ENCODE measurements at regions not wholly inside any gene's neighbourhood (a gene's known extent, or its start where the extent isn't known, plus 50 kb on each side); places are given as distances from the start of the nearest gene placed in this dataset.

DNA sequence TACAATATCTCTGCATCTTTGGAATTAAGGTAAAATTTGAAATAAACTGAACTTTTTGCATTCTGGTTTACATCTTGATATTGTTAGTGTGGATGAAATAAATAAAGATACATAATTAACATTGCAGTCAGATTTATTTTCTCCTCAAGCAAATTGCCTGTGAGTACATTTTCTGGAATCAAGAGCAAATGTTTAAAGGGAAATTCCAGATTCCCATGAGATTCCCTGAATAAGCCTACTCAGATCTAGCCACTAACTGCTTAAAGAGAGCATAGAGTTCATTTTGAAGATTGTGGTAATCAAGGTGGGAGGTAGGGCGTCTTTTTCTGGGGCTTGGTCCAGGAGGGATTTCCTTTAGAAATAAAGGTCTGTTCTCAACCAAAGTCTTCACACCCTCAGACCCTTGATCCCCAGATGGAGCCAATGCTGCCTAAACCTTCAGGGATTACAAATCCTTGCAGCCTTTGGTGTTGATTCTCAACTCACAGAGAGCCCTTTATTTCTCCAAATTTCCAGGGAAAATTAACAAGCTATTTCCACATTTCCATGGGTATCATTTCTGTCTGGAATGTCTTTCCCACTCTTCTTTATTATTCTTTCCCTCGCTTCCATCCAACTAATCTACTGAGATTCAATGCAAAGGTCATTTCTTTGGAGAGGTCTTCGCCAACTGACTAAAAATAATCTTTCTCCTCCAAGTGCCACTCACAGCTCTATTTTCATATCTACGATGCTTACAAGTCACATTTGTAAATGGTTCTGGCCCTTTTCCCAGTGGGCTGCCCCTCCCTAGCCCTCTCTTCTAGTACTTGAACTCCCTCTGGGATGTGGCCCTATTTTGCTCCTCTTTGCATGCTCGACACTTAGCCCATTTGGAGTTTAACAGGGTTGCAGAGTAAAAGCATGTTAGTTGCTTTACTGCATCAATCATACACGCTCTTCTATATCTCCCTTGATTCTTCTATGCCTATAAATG is 79.8 kb upstream of the SPATS2L start:
- no peak for DNase-seq (ENCODE audit: extremely low spot score, insufficient read length, low read depth)
- no peak for FAIRE-seq

- no peak for FAIRE-seq
- no peak for DNase-seq (ENCODE audit: extremely low spot score, insufficient read length, low read depth)
Observed at GRCh38 chr2:200230716-200231115, 75.8 kb upstream of the SPATS2L start.

GRCh38 chr2:200235533-200235932 is 71.0 kb upstream of the SPATS2L start:
- FAIRE-seq (no peak), DNase-seq (ENCODE audit: extremely low spot score, insufficient read length, low read depth) (no peak)

DNA sequence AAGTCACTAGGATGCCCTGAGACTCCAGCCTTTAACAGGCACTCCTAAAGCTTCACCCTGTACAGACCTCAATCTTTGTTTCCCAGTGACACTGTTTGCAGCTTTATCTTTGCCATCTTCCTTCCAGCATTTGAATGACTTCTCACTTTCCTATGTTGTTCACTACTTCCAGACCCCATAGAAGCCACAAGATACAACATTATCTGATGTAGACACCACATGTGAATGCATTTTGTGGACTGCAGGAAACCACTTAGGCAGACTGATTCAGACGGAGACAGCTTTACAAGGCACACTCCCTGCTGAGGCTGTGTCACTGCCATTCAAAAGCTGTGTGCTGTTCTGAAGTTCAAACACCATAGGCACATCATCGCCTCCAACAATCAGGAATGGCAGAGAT is 67.3 kb upstream of the SPATS2L start:
- FAIRE-seq (no peak), DNase-seq (ENCODE audit: extremely low spot score, insufficient read length, low read depth) (no peak)

DNA sequence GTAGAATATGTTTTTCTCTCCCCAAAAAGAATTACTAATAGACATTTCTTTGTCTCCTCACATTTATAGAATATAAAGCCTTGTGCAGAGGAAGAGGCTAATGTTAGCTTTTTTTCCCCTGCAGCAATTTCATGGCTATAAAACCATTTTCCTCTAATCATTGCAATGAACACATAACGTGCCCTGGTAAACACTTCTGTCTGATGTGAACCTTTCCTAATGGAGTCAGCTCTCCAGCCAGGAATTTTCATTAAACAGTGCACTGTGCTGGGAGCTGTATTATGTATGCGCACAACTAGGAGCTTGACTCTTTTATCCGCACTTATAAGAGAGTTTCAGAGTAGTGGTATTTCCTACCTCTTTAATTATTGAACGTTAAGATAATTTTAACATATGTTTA is 63.9 kb upstream of the SPATS2L start:
- FAIRE-seq (no peak), DNase-seq (ENCODE audit: extremely low spot score, insufficient read length, low read depth) (no peak)

DNA sequence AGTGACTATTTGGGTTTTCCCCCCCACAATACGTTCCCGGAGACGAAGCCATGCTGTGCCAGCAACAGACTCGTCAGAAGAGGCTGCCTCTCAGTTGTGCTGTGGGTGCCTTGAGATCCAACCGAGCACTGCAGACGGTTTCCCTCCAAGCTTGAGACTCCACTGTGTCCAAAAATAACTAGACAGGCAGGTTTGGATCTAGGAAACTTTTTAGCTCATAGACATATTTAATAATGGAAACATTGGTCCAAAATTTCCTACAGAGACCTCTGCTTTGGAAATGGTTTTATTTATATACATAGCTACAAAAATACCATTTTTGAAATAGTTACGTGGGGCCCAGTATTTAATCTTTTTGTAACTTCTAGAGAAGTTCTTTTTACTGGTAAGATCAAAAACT is 63.1 kb upstream of the SPATS2L start:
- no peak for DNase-seq (ENCODE audit: extremely low spot score, insufficient read length, low read depth)
- FAIRE-seq = no peak

DNA sequence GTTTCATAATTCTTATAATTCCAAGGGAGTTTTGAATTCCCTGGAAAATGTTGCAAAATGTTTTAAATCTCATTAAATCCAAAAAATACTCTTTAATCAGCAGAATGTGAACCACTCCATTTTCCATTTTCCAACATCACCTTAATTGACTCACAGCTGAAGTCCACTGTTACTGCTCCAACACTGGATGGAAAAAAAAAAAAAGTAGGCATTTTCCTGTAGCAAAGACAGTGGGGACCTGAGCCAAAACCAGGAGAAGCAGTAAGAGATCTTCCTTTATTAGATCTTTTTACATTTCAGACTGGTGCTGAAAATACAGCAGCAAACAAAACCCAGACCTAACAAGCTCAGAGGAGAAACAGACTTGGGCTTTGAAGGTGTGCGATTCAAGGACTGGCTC is 62.4 kb upstream of the SPATS2L start:
- FAIRE-seq (no peak), DNase-seq (ENCODE audit: extremely low spot score, insufficient read length, low read depth) (no peak)

DNA sequence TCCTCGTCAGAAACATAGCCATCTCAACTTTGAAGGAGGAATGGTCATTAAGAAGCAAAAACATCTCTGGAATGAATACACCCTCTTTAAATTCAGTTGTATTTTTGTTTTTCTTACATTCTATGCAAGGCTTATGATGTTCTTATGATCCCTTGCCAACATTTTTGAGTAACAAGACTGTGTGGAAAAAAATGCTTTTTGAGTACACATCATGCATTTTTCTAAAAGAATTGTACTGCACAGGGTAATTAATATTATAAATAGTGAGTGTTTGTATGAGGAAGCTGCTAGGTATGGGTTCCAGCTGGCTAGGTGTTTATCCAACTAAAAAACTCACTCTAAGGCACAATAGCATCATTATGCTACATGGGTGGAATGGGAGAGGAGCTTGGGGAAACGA is 59.0 kb upstream of the SPATS2L start:
- no peak for FAIRE-seq
- no peak for DNase-seq (ENCODE audit: extremely low spot score, insufficient read length, low read depth)

GRCh38 chr2:200252265-200253067 is 54.0 kb upstream of the SPATS2L start:
- no peak for DNase-seq (ENCODE audit: extremely low spot score, insufficient read length, low read depth)
- no peak for FAIRE-seq

DNA sequence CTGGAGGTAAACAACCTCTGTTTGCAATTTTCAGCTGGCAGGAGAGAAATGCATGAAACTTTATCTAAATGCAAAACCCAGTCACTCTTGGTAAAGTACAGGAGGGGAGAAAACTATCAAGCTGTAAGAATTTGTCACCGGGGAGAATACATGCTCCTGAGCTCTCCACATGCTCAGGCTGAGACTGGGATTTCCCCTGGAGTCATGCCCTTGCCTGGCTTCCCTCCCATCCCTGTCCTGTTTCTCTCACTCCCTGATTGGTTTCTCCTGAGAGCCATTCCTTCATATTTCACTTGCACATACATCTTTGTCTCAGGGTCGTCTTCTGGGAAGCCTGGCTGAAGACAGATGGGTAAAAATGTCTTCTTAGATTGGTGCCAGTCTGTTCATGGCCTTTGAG is 52.9 kb upstream of the SPATS2L start:
- FAIRE-seq = no peak
- DNase-seq (ENCODE audit: extremely low spot score, insufficient read length, low read depth) = no peak

DNA sequence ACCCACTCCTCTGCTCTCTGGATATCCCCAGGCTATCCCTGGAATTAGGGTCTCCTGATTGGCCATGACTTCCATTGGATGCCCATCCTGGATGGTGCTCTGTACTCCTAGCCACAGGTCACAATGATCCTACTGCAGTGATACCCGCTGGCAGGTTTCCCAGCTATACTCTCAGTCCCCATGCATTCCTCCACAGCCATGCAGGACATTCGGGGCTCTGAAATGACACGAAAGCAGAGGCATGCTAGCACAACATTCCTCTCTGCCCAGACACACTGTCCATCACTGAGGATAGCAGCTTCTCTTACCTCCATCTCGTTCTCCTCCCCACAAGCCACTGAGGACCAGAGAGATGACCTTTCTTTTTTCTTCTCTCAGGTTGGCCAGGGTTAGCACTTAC is 51.7 kb upstream of the SPATS2L start:
- FAIRE-seq = no peak

DNA sequence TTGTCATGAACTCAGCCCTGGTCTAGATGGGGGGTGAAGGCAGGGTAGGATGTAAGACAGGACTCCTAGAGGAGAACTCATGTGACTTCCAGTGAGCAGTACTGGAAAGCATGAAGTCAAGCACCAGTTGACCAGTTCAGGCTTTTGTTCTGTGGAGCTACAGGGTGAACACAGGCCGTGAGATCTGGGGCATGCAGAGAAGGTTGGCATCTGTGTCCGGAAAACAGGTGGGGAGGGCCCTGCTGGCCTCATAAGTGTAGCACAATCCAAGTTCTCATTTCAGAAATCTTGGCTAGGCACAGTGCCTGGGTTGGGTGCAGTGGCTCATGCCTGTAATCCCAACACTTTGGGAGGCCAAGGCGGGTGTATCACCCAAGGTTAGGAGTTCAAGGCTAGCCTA is 50.9 kb upstream of the SPATS2L start:
- FAIRE-seq (no peak), DNase-seq (ENCODE audit: extremely low spot score, insufficient read length, low read depth) (no peak)

More for the DNA sequence above, 51.7 kb upstream of the SPATS2L start:
- no peak for DNase-seq (ENCODE audit: extremely low spot score, insufficient read length, low read depth)
